Activated CD4-positive, alpha-beta T cell treated with anti-CD3 and anti-CD28 coated beads, Interleukin-2, amount 50 U/mL, for 24 hours (primary cell): ENCODE measurements at regions not wholly inside any gene's neighbourhood (a gene's known extent, or its start where the extent isn't known, plus 50 kb on each side); places are given as distances from the start of the nearest gene placed in this dataset.
"Not testable (repeated sequence)": the region's sequence is repeated elsewhere in the genome, so short reads cannot be mapped to it uniquely, and the experiment has no call there.

ENCODE experiments used
- DNase-seq, 2 donors: peaks; one replicate each; pipeline ENCODE4 v3.0.0-alpha.2; 2020; ENCODE audit warnings: low read depth in 1 of 2, low spot score in 1 of 2

DNA sequence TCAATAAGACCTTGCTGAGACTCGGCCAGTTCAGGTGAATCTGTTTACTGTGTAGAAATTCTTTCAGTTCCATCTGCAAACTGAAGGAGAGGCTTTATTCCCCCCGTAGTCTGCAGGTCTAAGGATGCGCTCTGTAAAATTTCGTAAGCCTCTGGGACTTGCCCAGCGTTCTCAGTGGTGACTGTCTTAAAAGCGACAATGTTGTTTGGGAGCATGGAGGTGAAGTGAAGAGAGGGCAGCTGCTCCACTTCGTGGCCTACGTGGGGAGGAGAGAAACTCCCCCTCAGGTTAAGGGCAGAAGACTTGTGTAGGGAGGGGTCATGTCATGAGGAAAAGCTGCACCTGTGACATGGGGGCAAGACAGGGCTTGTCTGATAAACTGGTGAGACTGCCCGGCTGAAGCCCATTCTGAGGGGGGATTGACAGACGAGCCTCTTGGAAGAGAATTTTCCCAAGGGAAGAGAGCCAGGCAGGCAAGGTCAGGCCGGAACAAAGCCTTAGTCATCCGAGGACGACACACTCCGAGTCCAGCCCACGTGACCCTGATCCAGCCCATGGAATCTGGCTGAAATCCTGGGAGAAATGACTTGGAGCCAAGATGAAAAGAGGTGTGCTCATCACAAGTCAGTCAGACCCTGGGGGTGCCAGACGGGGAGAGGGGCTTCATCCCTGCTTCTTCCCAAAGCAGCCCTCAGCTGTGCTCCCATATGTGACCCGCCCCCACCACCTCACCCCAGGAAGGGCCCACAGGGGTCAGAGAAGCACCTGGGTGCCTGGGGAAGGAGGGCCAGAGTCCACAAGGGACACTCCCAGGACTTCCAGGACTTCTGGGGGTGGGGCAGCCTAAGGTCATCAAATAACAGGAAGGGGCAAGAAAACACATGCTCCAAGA is 88.5 kb upstream of the SH3BP4 start:
- no peak for DNase-seq

DNA sequence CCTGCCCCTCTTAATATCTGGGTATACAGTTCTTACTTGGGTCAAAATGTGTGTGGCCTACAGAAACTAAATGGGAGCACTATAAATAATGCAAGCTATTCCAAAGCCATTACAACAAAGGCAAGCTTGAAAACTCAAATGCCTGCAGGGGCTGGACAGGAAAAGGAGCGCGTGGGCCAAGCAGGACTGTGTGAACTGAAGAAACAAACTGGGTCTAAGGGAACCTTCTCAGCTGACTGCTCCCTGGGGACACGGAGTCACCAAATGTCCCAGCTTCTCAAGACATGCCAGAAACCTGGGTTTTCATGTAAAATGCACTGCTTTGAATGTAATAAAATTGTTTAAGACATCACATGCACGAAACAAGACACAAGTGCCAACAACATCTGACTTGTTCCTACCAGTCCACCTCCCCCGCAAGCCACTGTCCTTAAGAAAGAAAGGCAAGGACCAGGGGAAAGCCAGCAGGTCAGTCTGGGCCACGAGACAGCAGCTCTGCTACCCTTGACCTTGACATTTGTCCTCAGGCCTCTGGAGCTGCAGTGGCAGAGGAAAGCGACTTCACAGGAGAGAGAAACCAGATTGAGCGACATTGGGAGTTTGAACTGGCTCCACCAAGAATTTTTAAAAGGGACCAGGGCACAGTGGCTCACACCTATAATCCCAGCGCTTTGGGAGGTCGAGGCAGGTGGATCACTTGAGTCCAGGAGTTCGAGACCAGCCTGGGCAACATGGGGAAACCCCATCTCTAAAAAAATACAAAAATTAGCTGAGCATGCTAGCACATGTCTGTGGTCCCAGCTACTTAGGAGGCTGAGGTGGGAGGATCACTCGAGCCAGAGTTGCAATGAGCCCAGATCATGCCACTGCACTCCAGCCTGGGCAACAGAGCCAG is 89.7 kb upstream of the SH3BP4 start:
- no peak for DNase-seq

DNA sequence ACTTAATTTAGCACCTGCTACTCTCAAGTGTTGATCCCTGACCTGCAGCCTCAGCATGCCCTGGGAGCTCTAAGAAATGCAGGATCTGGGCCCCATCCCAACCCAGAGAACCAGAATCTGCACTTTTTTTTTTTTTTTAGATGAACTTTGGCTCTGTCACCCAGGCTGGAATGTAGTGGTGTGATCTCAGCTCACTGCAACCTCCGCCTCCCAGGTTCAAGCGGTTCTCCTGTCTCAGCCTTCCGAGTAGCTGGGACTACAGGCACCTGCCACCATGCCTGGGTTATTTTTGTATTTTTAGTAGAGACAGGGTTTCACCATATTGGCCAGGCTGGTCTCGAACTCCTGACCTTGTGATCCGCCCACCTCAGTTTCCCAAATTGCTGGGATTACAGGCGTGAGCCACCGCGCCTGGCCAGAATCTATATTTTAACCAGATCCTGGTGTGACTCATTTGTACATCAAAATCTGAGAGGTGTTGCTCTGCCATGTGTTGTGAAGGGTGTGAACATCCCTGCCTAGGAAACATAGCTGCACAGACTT is 92.4 kb upstream of the SH3BP4 start:
- DNase-seq, result not testable (repeated sequence)

DNA sequence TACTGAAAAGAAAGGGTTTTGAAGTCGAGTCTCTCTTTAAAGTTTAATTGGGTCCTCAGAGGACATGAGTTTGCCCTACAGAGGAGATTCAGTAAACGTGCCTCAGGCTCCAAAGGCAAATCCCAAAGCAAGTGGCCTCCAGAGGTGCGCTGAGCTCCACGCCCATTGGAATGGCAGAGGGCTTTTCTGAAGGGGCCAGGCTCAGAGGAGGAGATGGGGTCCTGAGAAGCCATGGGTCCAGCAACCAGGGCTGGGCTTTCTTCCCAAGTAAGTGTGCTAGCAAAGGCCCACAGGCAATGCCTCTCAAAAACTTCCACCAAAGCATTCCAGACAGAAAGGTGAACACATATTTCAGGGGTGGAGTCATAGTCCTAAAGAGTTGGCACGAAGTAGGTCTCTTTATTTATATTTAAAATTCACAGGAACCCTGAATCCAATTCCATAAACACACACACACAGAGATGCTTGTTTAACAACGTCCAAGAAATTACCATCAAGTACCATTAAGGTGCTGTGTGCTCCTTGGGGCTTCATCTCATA is 93.0 kb upstream of the SH3BP4 start:
- no peak for DNase-seq

GRCh38 chr2:234858145-234858544 is 93.7 kb upstream of the SH3BP4 start:
- no peak for DNase-seq

DNA sequence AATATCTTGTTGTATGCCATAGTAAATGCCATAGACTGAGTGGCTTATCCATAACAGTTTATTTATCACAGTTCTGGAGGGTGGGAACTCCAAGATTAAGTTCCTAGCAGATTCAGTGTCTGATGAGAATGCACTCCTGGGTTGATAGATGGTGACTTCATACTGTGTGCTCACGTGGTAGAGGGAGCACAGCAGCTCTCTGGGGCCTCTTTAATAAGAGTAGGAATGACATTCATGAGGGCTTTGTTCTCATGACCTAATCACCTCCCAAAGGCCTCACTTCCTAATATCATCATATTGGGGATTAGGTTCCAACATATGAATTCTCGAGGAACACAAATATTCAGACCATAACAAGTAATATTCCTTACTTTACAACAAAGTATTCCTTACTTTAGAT is 98.1 kb upstream of the SH3BP4 start:
- no peak for DNase-seq

- DNase-seq, result no peak
Measured at GRCh38 chr2:234852941-234853340, 98.9 kb upstream of the SH3BP4 start.

- DNase-seq, result no peak
Measured at GRCh38 chr2:234852035-234852434, 99.8 kb upstream of the SH3BP4 start.

DNA sequence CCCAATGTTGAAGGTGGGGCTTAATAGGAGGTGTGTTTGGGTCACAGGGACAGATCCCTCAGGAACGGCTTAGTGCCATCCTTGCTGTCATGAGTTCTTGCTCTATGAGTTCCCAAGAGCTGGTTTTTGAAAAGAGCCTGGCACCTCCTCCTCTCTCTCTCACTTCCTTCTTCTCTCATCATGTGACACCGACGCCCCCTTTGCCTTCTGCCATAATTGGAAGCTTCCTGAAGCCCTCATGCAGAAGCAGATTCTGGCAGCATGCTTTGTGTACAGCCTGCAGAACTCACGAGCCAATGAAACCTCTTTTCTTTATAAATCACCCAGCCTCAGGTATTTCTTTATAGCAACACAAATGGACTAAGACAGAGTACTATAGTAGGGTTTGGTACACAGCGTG is 100.4 kb upstream of the SH3BP4 start:
- DNase-seq, result no peak

GRCh38 chr2:234850818-234851217 is 101.0 kb upstream of the SH3BP4 start:
- DNase-seq, result no peak

GRCh38 chr2:234849678-234850077 is 102.1 kb upstream of the SH3BP4 start:
- no peak for DNase-seq

GRCh38 chr2:234848578-234848977 is 103.2 kb upstream of the SH3BP4 start:
- DNase-seq, result no peak

GRCh38 chr2:234847639-234848038 is 104.2 kb upstream of the SH3BP4 start:
- DNase-seq, result no peak

DNA sequence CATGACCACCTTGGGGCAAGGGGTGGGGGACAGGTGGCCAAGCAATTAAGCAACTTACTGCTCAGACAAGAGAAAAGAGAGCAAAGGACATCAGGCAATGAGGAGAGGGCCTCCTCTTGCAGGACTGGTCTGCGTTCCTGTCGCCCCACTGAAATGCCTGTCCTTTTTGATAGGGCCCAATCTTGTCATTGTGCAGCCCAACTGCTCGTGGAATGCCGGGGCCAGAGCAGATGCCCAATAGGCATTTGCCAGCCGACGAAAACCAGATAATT is 104.5 kb upstream of the SH3BP4 start:
- DNase-seq, result no peak

- no peak for DNase-seq
Measured at GRCh38 chr2:234846599-234847363, 105.0 kb upstream of the SH3BP4 start.

GRCh38 chr2:234845602-234846590 is 105.9 kb upstream of the SH3BP4 start:
- no peak for DNase-seq

DNA sequence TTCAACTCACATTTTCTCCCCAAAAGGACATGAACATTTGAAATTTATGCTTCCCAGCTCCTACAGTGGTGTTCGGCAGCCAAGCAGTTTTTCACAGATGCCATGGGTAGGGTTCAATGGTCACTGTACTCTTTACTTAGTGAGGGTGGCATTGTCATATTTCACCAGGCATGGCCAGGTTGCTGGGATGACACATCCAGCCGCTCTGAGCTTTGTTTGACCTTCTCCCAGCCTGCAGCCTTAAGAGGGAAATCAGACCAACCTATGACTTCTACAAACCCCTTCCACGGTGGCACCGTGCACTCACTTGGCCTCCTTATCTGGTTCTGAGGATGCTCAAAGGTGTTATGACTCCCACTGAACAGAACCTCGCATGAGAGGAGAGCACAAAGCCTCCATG is 108.4 kb upstream of the SH3BP4 start:
- DNase-seq, result no peak

DNA sequence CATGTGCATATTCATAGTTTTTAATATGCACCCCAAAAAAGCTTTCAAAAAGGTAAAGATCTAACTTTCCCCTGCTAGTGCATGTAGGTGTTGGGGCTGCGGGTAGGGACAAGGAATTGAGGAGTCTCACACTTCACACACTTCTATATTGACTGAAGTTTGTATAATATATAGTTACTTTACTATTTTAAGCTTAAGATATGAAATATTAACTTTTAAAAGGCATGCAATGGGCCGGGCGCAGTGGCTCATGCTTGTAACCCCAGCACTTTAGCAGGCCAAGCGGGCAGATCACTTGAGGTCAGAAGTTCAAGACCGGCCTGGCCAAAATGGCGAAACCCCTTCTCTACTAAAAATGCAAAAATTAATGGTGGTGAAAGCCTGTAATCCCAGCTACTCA is 109.1 kb upstream of the SH3BP4 start:
- DNase-seq, result no peak

DNA sequence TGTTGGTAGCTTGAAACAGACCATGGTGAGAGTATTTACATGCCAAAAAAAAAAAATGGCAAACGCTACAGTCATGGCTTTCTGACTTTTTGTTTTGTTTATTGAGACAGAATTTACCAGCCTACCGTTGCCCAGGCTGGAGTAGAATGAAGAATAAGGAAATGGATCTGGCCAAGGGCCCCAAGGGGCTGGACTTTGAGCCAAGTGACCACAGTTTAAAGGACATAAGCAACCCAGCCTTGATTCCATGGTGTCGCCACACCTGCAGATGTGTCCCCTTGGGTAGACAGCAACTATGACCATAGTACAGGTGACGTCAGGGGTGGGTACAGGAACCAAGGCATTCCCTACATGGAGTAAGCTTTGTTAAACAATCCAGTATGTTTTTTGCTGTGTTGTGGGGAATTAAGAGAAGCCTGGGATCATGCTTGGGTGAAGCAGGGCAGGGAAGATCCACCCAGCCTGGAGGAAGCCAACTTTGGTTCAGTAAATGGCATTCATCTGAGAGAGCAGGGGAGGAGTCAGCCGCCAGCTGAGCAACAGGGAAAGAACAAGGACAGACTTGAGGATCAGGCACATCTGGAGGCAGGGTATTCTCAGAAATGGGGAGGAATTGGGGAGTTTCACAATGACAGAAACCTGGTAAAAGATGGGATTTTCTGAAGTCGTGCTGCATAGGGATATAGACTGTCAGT is 110.3 kb upstream of the SH3BP4 start:
- DNase-seq, result no peak
